Epidermal melanocyte (primary cell): ENCODE measurements at regions not wholly inside any gene's neighbourhood (a gene's known extent, or its start where the extent isn't known, plus 50 kb on each side); places are given as distances from the start of the nearest gene placed in this dataset.
"Not testable (repeated sequence)": the region's sequence is repeated elsewhere in the genome, so short reads cannot be mapped to it uniquely, and the experiment has no call there.

Experiments
- DNase-seq: peaks from one replicate; pipeline ENCODE4 v3.0.0; 2011; ENCODE audit warnings: low spot score; ENCODE audit not compliant: insufficient read length

DNA sequence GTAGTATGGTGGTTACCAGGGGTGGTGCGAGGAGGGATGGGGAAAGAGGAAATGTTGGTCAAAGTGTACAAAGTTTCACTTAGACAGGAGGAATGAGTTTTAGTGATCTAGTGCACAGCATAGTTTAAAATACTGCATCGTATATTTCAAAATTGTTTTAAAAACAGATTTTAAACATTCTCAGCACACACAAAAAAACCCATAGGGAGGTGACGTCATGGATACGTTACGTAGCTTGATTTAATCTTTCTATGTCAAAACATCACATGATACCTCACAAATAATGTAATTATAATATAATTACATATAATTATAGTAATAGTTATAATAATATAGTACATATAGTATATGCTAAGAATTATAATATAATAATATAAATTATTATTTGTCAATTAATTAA lies 614.2 kb downstream of the TMEM114 start:
- DNase-seq = no peak

DNA sequence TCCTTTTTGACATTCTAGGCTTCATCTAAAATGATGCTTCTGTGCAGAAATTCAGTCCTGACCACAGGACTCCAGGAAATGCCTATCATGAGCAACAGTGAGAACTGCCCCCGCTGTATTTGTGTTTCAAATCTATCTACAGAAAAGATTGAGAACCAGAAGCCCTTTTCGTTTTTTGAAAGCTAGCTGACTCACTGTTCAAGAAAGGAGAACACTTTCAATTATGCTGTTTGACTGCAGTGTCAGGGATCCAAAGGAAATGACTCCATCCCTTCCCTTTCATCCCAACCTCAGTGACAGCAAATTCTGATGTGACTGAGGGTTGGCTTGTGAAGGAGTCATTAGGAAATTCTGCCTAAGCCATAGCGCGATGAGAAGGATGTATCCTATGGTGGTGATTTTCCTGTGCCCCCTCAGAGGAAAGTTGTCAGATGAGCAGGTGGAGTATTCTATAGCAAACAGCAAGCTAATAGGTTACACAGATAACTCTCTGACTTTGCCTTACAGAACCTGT lies 622.3 kb downstream of the TMEM114 start:
- no peak for DNase-seq

DNA sequence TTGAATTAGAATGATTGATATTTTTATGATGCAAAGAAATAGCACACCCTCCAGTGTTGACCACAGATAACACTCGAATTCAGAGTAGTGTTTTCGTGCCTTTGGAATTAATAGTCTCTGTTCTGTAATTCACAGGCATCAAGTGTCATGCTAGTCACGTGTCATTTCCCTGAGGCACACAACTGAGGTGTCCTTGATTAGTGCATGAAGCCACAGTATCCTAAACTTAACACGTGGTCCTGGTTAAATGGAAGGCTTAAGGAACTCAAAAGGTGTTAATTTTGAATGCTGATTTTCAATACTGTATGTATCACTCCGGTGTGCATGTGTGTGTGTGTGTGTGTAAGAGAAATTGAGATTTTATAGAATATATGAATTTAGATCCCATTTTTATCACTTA lies 625.6 kb downstream of the TMEM114 start:
- no peak for DNase-seq

DNA sequence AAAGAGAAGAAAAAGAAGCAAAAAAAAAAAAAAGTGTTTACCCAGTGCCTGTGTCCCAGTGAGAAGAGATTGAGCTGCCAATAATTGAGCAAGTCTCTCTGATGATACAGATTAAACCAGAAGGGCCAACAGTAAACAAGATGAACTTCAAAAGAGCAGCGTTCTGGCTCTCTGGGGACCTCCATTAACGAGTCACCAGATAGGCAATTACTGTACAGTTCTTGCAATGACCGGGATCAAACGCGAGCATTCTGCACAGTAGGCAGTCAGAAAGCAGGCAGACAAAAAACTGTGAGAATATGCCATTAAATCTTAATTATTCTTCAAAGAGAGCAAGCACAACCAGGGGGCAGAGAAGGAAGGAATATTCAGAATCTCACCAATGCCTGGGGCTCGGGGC lies 626.1 kb downstream of the TMEM114 start:
- DNase-seq = no peak

DNA sequence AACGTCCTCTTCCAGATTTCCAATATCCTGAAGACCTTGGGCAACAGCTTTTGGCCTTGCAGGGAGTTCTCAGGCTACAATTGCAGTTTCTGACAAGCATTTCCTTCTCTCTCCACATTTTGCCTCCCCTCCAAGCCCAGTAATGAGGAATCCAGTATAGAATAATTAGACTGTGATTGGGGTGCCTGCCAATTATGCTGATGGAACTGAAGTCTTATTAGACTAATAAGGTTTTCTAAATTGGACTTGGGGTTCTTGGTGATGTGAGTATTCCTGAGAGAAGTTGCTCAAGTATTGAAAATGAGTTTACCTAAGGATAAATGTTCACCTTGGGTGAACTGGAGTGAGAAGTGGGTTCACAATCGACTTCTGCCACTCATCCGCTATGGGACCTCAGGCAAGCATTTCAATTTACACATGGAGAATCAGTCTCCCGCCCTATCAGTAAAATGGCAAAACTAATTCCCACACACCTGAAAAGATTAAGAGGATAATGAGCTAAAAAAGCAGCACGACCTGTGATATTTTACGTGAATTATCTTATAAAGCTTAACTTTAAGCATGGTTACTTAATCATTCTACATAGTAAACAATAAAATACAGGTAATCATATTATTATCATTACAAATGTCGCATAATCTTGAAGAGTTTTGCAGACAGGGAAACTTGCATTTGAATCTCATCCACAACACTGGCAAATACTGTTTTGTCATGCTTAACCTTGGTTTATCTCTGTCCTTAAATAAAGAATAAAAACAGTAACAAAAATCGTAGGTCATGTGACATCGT lies 628.0 kb downstream of the TMEM114 start:
- DNase-seq = no peak

DNA sequence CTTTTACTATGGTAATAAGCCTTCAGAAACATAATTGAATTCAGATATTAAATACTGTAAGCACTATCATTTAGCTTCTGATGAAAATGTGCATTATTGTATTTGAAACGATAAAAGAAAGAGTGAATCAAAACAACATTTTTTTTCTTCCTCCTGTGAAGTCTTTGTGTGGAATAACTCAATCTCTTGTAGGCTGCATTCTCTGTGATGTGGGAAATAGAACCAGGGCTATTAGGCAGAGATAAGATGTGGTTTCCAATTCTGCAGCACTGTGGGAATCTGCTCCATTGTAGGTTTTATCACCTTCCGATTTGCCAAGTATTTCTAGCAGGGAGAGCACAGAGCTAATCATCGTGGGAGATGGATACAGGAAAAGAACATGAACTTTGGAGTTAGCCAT lies 624.5 kb downstream of the RBFOX1 start:
- no peak for DNase-seq

DNA sequence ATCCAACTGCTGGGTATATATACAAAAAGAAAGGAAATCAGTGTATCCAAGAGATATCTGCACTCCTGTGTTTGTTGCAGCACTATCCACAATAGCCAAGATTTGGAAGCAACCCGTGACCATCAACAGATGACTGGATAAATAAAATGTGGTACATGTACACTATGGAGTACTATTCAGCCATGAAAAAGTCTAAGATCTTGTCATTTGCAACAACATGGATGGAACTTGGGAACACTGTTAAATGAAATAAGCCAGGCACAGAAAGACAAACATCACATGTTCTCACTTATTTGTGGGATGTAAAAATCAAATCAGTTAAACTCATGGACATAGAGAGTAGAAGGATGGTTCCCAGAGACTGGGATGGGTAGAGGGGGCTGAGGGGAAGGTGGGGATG lies 620.7 kb downstream of the RBFOX1 start:
- no peak for DNase-seq

DNA sequence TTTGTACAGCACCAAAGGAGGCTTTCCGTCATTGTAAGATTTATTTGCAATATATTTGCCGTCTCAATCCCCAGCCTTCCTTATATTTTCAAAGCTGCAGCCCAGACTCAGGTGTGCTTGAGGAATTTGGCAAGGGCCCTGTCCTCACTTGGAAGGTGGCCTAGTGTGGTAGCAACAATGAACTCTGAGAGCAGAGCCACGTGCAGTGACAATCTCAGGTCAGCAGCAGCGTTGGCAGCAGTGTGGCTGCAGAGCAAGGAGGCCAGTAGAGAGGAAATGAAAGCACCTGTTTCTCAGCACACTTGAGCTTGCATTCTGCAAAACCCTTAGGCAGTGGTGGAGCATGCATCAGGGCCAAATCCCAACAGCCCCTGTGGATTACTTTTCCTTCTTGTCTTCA lies 613.5 kb downstream of the RBFOX1 start:
- no peak for DNase-seq

DNA sequence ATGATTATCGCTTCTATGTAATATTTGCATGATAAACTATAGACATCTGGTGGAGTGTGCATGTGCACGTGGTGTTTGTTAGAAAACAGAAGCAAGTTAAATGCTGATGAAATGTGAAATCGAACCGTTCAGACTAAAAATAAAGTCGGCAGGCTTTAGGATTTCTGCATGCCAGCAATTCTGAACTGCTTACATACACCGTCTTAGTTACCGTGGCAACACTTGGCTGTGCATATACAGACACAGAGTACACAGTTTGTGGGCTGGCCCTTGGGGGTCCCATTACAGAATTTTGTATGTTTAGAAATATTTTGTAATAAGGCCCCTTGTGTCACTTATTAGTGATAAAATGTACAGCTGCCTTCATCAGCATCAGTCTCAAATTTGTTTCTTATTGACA lies 605.5 kb downstream of the RBFOX1 start:
- no peak for DNase-seq

DNA sequence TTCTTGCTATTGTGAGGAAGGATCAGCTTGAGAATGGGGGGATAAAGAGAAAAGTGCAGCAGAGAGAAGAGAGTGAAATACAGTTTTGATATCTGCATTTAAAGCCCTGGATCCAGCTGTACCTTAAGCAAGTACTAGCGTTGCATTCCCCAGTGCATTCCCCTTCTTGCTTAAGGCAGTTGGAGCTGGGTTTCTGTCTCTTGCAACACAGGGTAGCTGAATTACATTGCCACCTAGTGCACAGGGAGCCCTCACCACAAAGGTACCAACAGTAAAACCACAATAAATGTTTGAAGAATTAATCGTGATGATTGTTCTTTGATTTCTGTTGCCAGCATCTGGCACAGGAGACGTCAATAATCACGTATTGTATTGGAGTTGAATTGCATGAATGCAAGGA lies 588.7 kb downstream of the RBFOX1 start:
- DNase-seq = no peak

DNA sequence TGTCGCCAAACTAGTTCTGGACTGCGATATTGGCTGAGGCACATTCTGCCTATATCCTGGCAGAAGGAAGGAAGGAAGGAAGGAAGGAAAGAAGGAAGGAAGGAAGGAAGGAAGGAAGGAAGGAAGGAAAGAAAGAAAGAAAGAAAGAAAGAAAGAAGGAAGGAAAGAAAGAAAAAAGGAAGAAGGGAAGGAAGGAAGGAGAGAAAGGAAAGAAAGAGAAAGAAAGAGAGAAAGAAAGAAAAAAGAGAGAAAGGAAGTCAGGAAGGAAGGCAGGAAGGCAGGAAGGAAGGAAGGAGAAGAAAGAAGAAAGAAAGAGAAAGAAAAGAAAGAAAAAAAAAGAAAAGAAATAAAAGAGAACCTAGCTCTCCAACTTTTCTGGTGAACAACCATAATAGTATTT lies 587.1 kb downstream of the RBFOX1 start:
- no peak for DNase-seq

DNA sequence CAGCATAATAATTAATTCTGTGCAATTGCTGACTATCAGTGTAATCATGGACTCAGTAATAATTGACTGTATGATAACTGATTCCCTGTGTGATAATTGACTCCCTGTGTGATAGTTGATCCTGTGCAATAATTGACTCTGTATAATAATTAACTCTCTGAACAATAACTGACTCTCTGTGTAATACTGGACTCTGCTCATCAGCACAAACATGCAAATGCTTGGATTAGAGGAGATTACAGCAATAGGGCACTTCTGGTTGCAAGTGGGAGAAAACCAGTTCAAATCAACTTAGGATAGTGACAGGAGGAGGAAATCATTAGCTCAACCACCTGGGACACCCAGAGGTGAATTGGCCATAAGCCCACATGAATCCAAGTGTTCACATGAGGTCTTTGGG lies 582.1 kb downstream of the RBFOX1 start:
- no peak for DNase-seq

DNA sequence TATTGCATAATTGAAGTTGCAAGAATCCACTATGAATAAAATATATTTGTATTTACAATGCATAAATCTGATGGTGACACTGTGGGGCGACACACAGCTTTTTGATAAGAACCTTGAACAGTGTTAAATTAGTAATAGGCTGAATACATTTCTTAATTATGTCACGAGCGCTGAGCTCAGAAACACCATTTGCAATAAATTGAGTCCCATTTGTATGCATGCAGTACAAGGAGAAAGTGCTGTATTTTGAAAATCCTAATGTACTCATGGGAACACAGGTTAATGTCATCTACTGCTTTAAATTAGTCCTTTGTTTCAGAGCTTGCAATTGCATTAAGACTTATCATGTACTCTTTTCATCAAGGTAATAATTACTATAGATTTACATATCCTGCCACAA lies 579.5 kb downstream of the RBFOX1 start:
- DNase-seq = no peak

DNA sequence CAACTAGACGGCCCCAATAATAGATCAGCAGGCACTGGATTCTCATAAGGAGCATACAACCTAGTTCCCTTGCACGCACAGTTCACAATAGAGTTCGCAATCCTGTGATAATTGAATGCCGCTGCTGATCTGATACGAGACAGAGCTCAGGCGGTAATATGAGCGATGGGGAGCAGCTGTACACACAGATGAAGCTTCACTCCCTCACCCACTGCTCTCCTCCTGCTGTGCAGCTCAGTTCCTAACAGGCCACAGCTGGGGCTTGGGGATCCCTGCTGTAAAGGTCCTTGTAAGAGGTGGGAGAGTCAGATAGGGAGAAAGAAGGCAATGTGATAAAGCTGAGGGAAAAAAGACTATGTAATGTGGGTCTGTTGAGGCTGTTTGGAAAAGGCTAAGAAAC lies 577.5 kb downstream of the RBFOX1 start:
- no peak for DNase-seq

DNA sequence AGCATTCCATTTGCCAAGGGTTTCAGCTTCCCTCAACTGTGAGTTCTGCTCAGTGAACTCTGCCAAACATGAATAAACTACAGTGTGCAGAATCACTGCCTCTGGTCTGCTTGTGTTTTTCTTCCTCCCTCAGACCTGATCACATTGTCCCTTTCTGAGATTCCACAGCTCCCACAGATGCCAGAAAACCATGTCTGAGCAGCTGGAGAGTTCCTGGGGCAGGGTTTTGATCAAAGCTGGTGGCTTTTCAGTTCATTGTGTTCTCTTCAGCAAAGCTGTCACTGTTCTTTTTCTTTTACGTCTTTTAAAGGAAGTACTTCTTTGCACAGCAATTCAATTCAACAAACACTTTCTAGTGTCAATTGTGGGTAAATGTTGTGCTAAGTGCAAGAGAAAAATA lies 555.8 kb downstream of the RBFOX1 start:
- DNase-seq = no peak

DNA sequence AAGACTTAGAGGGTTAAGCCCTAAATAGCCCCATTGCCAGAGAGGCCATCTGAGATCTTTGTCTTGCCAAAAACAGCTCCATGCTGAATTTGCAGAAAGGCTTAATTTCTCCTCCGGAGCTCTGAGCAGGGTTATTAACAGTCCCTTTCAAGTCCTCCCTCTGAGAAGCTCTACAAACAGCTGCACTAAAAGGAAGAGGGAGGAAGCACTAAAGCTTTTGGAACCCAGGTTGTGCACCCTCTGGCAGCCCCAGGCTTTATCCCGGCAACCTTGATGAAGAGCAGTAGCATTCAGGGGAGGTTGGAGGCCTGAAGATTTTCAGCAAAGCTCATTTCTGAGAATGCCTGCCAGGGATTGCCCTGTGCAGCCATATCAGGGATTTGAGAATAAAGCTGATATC lies 554.7 kb downstream of the RBFOX1 start:
- no peak for DNase-seq

DNA sequence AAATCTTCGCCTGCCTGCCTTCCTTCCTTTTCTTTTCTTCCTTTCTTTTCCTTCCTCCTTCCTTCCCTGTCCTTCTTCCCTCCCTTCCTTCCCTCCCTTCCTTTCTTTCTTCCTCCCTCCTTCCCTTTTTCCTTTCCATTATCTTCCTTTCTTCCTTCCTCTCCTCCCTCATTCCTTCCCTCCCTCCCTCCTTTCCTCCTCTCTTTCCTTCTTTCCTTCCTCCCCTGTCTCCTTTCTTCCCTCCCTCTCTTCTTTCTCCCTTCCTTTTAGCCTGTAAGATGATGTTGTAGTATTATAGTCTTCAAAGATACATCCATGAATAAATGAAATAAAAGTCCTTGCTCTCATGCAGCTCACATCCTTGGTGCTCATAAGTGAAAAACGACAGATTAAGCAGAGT lies 539.3 kb downstream of the RBFOX1 start:
- no peak for DNase-seq

DNA sequence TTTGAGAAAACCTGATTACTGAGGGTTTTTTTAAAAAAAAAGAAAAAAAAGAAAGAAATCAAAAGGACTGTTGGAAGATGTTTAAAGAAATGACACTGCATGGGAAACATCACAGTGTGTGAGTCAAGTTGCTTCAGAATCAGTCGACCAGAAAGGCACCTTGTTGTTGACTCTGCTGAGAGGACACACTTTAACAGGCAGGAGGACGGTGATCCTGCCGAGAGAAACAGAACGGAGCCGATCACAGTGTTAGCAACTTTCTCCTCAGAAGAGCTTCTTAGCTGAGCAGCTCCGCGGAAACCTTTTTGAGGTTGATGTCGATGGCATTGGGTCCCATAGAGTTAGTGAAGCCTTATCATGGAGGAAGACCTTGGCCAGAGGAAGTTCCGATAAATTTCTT lies 538.7 kb downstream of the RBFOX1 start:
- DNase-seq = no peak

DNA sequence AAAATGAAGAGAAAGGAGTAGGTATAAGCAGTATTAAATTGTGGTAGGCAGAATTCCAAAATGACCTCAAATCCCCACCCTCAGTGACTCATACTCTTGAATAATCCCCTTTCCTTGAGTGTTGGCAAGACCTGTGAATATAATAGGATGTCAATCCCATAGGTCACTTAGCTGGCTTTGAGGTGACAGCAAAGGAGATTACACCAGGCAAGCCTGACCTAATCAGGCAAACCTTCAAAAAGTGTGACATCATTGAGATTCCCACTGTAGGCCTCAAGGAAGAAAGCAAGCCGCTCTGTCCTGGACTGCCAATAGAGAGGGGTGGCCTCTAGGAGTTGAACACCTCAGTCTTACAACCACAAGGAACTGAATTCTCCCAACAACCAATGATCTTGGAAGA lies 535.2 kb downstream of the RBFOX1 start:
- no peak for DNase-seq

DNA sequence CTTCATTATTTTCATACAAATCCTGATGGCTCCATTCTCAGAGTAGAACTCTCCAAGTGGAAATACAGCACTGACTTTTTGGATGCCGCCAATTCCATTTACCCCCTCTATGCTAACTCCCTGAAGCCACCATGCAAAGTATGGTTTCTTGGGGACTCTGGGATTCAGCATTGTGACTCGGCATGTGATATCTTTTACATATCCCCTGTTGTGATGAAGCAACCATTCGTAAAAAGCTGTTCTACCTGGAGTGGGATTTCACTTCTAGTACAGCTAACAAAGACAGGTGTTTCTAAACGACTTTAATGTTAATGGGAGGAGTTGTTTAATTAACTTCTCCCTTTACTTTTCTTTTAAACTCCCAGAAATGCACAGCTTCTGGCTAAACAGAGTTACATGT lies 533.5 kb downstream of the RBFOX1 start:
- DNase-seq = no peak

DNA sequence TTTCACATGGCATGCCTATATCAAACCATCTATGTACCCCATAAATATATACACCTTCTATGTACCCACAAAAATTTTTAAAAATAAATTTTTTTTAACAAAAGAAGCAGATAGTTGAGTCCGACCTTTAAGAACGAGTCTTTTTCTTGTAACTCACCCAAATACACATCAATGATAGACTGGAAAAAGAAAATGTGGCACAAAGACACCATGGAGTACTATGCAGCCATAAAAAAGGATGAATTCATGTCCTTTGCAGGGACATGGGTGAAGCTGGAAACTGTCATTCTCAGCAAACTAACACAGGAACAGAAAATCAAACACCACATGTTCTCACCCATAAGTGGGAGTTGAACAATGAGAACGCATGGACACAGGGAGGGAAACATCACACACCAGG lies 532.7 kb downstream of the RBFOX1 start:
- not testable (repeated sequence) for DNase-seq

DNA sequence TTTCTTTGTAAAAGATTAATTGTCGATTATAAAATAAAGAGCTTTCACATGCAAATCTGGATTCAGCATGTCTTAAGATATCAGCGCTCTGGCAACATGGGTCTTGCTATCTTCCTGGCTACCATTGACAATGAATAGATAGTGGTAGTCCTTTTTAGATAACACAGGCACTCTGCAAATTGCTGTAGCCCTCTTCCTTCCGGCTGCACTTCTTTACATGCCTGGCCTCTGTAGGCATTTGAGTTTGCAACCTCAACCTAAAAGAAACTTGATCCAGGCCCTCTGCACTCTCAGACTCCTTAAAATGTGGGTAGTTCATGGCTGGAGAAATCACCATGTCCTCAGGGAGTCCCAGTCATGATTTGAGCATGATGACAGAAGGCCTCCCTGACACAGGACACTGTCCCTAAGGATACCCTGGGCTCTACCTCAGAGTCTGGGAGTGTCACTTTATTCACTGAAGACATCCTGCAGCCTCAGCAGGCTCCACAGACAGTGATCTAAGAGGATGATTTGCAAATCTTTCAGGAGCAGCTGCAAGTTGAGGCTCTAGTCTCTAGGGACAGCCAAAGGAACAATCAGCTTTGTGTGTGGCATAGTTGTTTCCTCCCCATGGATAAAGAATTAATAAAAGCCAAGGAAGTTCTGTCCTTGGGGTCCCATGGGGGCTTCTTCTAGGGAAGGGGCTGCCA lies 529.4 kb downstream of the RBFOX1 start:
- no peak for DNase-seq

DNA sequence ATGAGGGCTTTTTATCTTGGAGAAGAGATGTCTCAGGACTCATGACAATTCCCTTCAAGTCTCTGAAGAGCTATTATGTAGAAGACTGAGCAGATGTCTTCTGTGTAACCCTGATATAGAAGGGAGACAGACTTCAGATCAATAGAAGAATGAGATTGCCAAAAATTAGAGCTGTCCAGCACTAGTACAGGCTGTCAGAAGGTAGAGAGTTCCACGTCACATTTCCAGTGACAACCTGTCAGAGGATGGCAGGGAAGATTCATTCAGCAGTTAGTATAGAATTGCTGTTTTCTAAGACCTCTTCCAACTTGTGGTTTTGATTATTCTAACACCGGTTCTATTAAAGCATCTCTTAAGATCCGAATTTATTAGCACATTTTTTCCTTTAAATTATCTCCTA lies 520.6 kb downstream of the RBFOX1 start:
- DNase-seq = no peak
